Eye (tissue), 1 donor: ENCODE measurements at regions not wholly inside any gene's neighbourhood (a gene's known extent, or its start where the extent isn't known, plus 50 kb on each side); places are given as distances from the start of the nearest gene placed in this dataset.
A peak's percentile ranks its signal among the peaks of the same experiment; 100 is the strongest.

Experiments used
- DNase-seq: peaks from one replicate; pipeline ENCODE4 v3.0.0-alpha.2; 2015

- DNase-seq: no peak
Measured at GRCh38 chr13:48761256-48761655, 107.5 kb downstream of the CYSLTR2 start.

- DNase-seq: peak; percentile 94
Measured at GRCh38 chr13:48769107-48769704, 115.5 kb downstream of the CYSLTR2 start.

GRCh38 chr13:48770372-48770771 is 116.6 kb downstream of the CYSLTR2 start:
- DNase-seq: no peak

GRCh38 chr13:48772908-48773307 is 119.2 kb downstream of the CYSLTR2 start:
- DNase-seq: no peak

- no peak for DNase-seq
Measured at GRCh38 chr13:48773531-48774275, 120.0 kb downstream of the CYSLTR2 start.

GRCh38 chr13:48775285-48775684 is 121.6 kb downstream of the CYSLTR2 start:
- DNase-seq: no peak

GRCh38 chr13:48775804-48776203 is 122.1 kb downstream of the CYSLTR2 start:
- peak; percentile 40 for DNase-seq

- no peak for DNase-seq
Measured at GRCh38 chr13:48776401-48776800, 122.7 kb downstream of the CYSLTR2 start.

- no peak for DNase-seq
Measured at GRCh38 chr13:48778610-48779009, 124.9 kb downstream of the CYSLTR2 start.

- no peak for DNase-seq
Measured at GRCh38 chr13:48780713-48781341, 127.1 kb downstream of the CYSLTR2 start.

- no peak for DNase-seq
Measured at GRCh38 chr13:48782429-48782840, 128.7 kb downstream of the CYSLTR2 start.

GRCh38 chr13:48783181-48783630 is 129.5 kb downstream of the CYSLTR2 start:
- DNase-seq: no peak

GRCh38 chr13:48783695-48784230 is 130.0 kb downstream of the CYSLTR2 start:
- no peak for DNase-seq

- no peak for DNase-seq
Measured at GRCh38 chr13:48784916-48785548, 131.3 kb downstream of the CYSLTR2 start.

GRCh38 chr13:48790199-48790598 is 136.5 kb downstream of the CYSLTR2 start:
- no peak for DNase-seq

GRCh38 chr13:48790966-48791365 is 137.2 kb downstream of the CYSLTR2 start:
- DNase-seq: no peak

- DNase-seq: no peak
Measured at GRCh38 chr13:48797127-48797526, 143.4 kb downstream of the CYSLTR2 start.

- DNase-seq: no peak
Measured at GRCh38 chr13:48797761-48798160, 144.0 kb downstream of the CYSLTR2 start.

- DNase-seq: no peak
Measured at GRCh38 chr13:48798180-48798579, 144.5 kb downstream of the CYSLTR2 start.

- no peak for DNase-seq
Measured at GRCh38 chr13:48801255-48801654, 147.5 kb downstream of the CYSLTR2 start.

GRCh38 chr13:48804821-48805601 is 151.3 kb downstream of the CYSLTR2 start:
- no peak for DNase-seq

GRCh38 chr13:48806522-48806921 is 152.8 kb downstream of the CYSLTR2 start:
- no peak for DNase-seq
